IMR-90 (cell line): ENCODE measurements at regions not wholly inside any gene's neighbourhood (a gene's known extent, or its start where the extent isn't known, plus 50 kb on each side); places are given as distances from the start of the nearest gene placed in this dataset.

Source experiments
- ATAC-seq: fragments of 200-7000 bp; cut with Tn5 transposase; 2 replicates; pipeline ENCODE4 v1.9.1; 2020; ENCODE audit warnings: low read depth, mild to moderate bottlenecking, moderate library complexity
- BruUV-seq: library from RNA; stranded (reverse); fragments of 400-500 nt; replicated peaks from 2 replicates; lab custom pipeline; 2021; lab: Mats Ljungman, UMichigan
- CTCF ChIA-PET: fragments of 300-600 bp; formaldehyde crosslinking; extraction: SDS; loops from one replicate; lab custom pipeline; 2021; ENCODE audit warnings: antibody characterized with exemption; lab: Yijun Ruan, JAX
- POLR2A ChIA-PET: fragments of 300-600 bp; sonication (Branson Sonifier 250); formaldehyde crosslinking; loops from one replicate; lab custom pipeline; 2022; ENCODE audit warnings: antibody characterized with exemption; ENCODE audit not compliant: unreplicated experiment; lab: Charles Lee
- DNase-seq: peaks from one replicate; pipeline ENCODE4 v3.0.0; 2013
- H2AFZ ChIP-seq: replicated peaks from 2 replicates; pipeline ENCODE3; 2013; ENCODE audit warnings: low read length, mild to moderate bottlenecking; ENCODE audit not compliant: poor library complexity
- H2AK5ac ChIP-seq: 2 replicates; pipeline ENCODE4 v1.6.1; 2013; ENCODE audit warnings: low read depth, low read length, inconsistent platforms
- H2AK9ac ChIP-seq: replicated peaks from 2 replicates; pipeline ENCODE3; 2013; ENCODE audit warnings: mild to moderate bottlenecking, low read depth, low read length, moderate library complexity; ENCODE audit not compliant: poor library complexity
- H2BK120ac ChIP-seq: 2 replicates; pipeline ENCODE4 v1.6.1; 2013; ENCODE audit warnings: low read depth, low read length, inconsistent platforms
- H2BK15ac ChIP-seq: 3 replicates; pipeline ENCODE4 v1.6.1; 2013; ENCODE audit warnings: low read depth, low read length, inconsistent platforms
- H2BK20ac ChIP-seq: 2 replicates; pipeline ENCODE4 v1.6.1; 2013; ENCODE audit warnings: low read depth, mild to moderate bottlenecking, inconsistent platforms, low read length, moderate library complexity
- H2BK5ac ChIP-seq: 2 replicates; pipeline ENCODE4 v1.6.1; 2013; ENCODE audit warnings: mild to moderate bottlenecking, low read depth, low read length, inconsistent platforms; ENCODE audit not compliant: poor library complexity, severe bottlenecking
- H3K14ac ChIP-seq: replicated peaks from 2 replicates; pipeline ENCODE4 v1.6.1; 2013; ENCODE audit warnings: low read depth, low read length, inconsistent platforms
- H3K18ac ChIP-seq: 2 replicates; pipeline ENCODE4 v1.6.1; 2013; ENCODE audit warnings: low read depth, low read length, control low read depth
- H3K23ac ChIP-seq: 2 replicates; pipeline ENCODE4 v1.6.1; 2013; ENCODE audit warnings: low read depth, low read length, inconsistent platforms
- H3K27ac ChIP-seq: 2 replicates; pipeline ENCODE4 v1.5.1; 2013; ENCODE audit warnings: mild to moderate bottlenecking, control low read depth, low read length; ENCODE audit not compliant: insufficient read depth
- H3K27me3 ChIP-seq: 2 replicates; pipeline ENCODE4 v1.6.1; 2013; ENCODE audit warnings: low read length; ENCODE audit not compliant: control insufficient read depth, insufficient read depth
- H3K36me3 ChIP-seq: 2 replicates; pipeline ENCODE4 v1.6.1; 2013; ENCODE audit warnings: low read length, mixed read lengths; ENCODE audit not compliant: control insufficient read depth, insufficient read depth
- H3K4ac ChIP-seq: 2 replicates; pipeline ENCODE4 v1.6.1; 2013; ENCODE audit warnings: low read depth, low read length, inconsistent platforms
- H3K4me1 ChIP-seq: 2 replicates; pipeline ENCODE4 v1.6.1; 2013; ENCODE audit warnings: low read length, mixed read lengths; ENCODE audit not compliant: control insufficient read depth, insufficient read depth
- H3K4me2 ChIP-seq: 2 replicates; pipeline ENCODE4 v1.6.1; 2013; ENCODE audit warnings: low read depth, mild to moderate bottlenecking, control low read depth, low read length, moderate library complexity
- H3K4me3 ChIP-seq: 2 replicates; pipeline ENCODE4 v1.5.1; 2013; ENCODE audit warnings: low read depth, mild to moderate bottlenecking, control low read depth, low read length, moderate library complexity; ENCODE audit not compliant: insufficient read depth
- H3K56ac ChIP-seq: 2 replicates; pipeline ENCODE4 v1.6.1; 2013; ENCODE audit warnings: low read length, inconsistent platforms; ENCODE audit not compliant: insufficient read depth; ENCODE audit errors: extremely low read depth
- H3K79me1 ChIP-seq, 2 experiments: 2 replicates each; pipeline ENCODE4 v1.6.1; 2013; ENCODE audit warnings: low read length in 2 of 2, inconsistent platforms in 1 of 2, low read depth in 1 of 2
- H3K9ac ChIP-seq: 2 replicates; pipeline ENCODE4 v1.6.1; 2013; ENCODE audit warnings: low read depth, low read length, control low read depth
- H3K9me1 ChIP-seq: 2 replicates; pipeline ENCODE4 v1.6.1; 2013; ENCODE audit warnings: low read length, inconsistent platforms; ENCODE audit not compliant: insufficient read depth
- H3K9me3 ChIP-seq: 2 replicates; pipeline ENCODE4 v1.6.1; 2013; ENCODE audit warnings: low read length; ENCODE audit not compliant: control insufficient read depth, insufficient read depth
- H4K20me1 ChIP-seq: 2 replicates; pipeline ENCODE4 v1.6.1; 2013; ENCODE audit warnings: low read length, inconsistent platforms; ENCODE audit not compliant: insufficient read depth
- H4K5ac ChIP-seq: 2 replicates; pipeline ENCODE4 v1.6.1; 2013; ENCODE audit warnings: mild to moderate bottlenecking, low read depth, low read length, control low read depth
- H4K8ac ChIP-seq, 2 experiments: 2 replicates each; pipeline ENCODE4 v1.6.1; 2013; ENCODE audit warnings: low read depth in 2 of 2, low read length in 2 of 2, control low read depth in 1 of 2, inconsistent platforms in 1 of 2
- H4K91ac ChIP-seq: 2 replicates; pipeline ENCODE4 v1.6.1; 2013; ENCODE audit warnings: low read depth, low read length, inconsistent platforms; ENCODE audit not compliant: insufficient read depth
- BHLHE40 ChIP-seq: fragments of 150-350 bp; IDR thresholded peaks from 2 replicates; pipeline ENCODE4 v1.6.1; 2016; ENCODE audit warnings: mild to moderate bottlenecking, low read depth, low read length
- CEBPB ChIP-seq: IDR thresholded peaks from 2 replicates; pipeline ENCODE4 v1.6.1; 2012; ENCODE audit warnings: low read depth, low read length, improper control_type of control experiment
- CHD1 ChIP-seq: IDR thresholded peaks from 2 replicates; pipeline ENCODE4 v1.6.1; 2012; ENCODE audit warnings: low read depth, low read length, improper control_type of control experiment
- FOS ChIP-seq: fragments of 150-350 bp; IDR thresholded peaks from 2 replicates; pipeline ENCODE4 v1.6.1; 2016; ENCODE audit warnings: low read depth, low read length
- MAFK ChIP-seq: IDR thresholded peaks from 2 replicates; pipeline ENCODE4 v1.6.1; 2012; ENCODE audit warnings: low read depth, low read length, improper control_type of control experiment
- MAZ ChIP-seq: IDR thresholded peaks from 2 replicates; pipeline ENCODE4 v1.6.1; 2012; ENCODE audit warnings: low read depth, mild to moderate bottlenecking, low read length, improper control_type of control experiment, moderate library complexity, borderline replicate concordance
- MXI1 ChIP-seq: IDR thresholded peaks from 2 replicates; pipeline ENCODE4 v1.6.1; 2012; ENCODE audit warnings: low read depth, mild to moderate bottlenecking, low read length, moderate library complexity, borderline replicate concordance
- NFE2L2 ChIP-seq: fragments of 150-350 bp; IDR thresholded peaks from 2 replicates; pipeline ENCODE4 v1.6.1; 2016; ENCODE audit warnings: low read depth, mild to moderate bottlenecking, low read length
- POLR2A ChIP-seq: IDR thresholded peaks from 2 replicates; pipeline ENCODE4 v1.6.1; 2012; ENCODE audit warnings: mild to moderate bottlenecking, low read depth, low read length
- RAD21 ChIP-seq: IDR thresholded peaks from 2 replicates; pipeline ENCODE4 v1.6.1; 2012; ENCODE audit warnings: low read length, improper control_type of control experiment
- RCOR1 ChIP-seq: IDR thresholded peaks from 2 replicates; pipeline ENCODE4 v1.6.1; 2012; ENCODE audit warnings: mild to moderate bottlenecking, low read length, improper control_type of control experiment; ENCODE audit not compliant: insufficient replicate concordance
- RFX5 ChIP-seq: IDR thresholded peaks from 2 replicates; pipeline ENCODE4 v1.8.0; 2012; ENCODE audit warnings: low read depth, mild to moderate bottlenecking, low read length, moderate library complexity
- SMC3 ChIP-seq: fragments of 150-350 bp; IDR thresholded peaks from 2 replicates; pipeline ENCODE4 v1.6.1; 2016; ENCODE audit warnings: low read depth, mild to moderate bottlenecking, antibody characterized with exemption, low read length, moderate library complexity
- WGBS, 2 experiments: methylation state at CpG; one replicate each; pipeline versions ENCODE4 v1.1.5 to v1.1.7; 2013; ENCODE audit warnings: missing lambda C conversion rate in 2 of 2; ENCODE audit not compliant: insufficient read length in 1 of 2; ENCODE audit errors: extremely low coverage in 2 of 2; 5-methylcytosine and 5-hydroxymethylcytosine counted together
- dilution Hi-C: fragments of 300-500 bp; cut with HindIII; formaldehyde crosslinking; loops from one replicate; pipeline ENCODE4 v1.14.3; 2018; ENCODE audit warnings: low sequenced_read_pairs; ENCODE audit not compliant: unreplicated experiment
- in situ Hi-C: fragments of 300-500 bp; cut with MboI; formaldehyde crosslinking; loops from 3 replicates; pipeline ENCODE4 v1.14.3; 2019; ENCODE audit warnings: low sequenced_read_pairs, inconsistent platforms, mixed read lengths
- intact Hi-C: fragments of 100-400 bp; cut with micrococcal nuclease; formaldehyde crosslinking; loops from 2 replicates; pipeline ENCODE4 v1.10.0; 2022
- TF ChIP-seq, protein P1 (sequence below): conservative IDR thresholded peaks from 2 replicates; pipeline ENCODE4 v1.5.1; 2012; ENCODE audit warnings: mild to moderate bottlenecking, low read depth, low read length, improper control_type of control experiment
- TF ChIP-seq, protein P2 (sequence below): fragments of 150-350 bp; IDR thresholded peaks from 2 replicates; pipeline ENCODE4 v1.6.1; 2016; ENCODE audit warnings: low read depth, mild to moderate bottlenecking, low read length, moderate library complexity, borderline replicate concordance
- TF ChIP-seq, protein P3 (sequence below): fragments of 150-350 bp; IDR thresholded peaks from 2 replicates; pipeline ENCODE4 v1.6.1; 2017; ENCODE audit warnings: mild to moderate bottlenecking, antibody characterized with exemption, low read length, low read depth

DNA sequence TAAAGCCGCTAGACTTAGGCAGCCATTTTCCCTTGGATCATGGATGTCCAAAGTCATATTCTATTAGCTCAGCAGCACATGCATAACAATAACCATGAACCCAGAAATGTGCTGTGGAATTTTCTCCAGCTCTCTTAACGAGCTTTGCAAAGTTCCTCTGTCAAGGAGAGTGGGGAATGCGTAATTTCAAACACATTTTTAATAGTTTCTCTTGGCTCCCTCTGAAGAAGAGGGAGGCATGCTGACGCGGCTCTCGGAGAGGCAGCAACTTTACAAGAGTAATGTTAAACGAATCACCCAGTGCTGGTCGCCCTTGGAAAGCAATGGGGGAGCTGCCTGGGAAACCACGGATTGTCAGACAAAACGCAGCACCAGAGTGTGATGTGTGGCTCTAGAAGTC is 114.8 kb downstream of the RAB18 start:
- Histone ChIP-seq H4K8ac (no peak overlapping the region), H3K56ac (no peak overlapping the region), H3K9me3 (no peaks in the 10 kb centered on the region), H2AFZ (no peak overlapping the region), H2BK5ac (no peak overlapping the region), H3K23ac (no peak overlapping the region), H2AK5ac (no peak overlapping the region), H2BK20ac (no peak overlapping the region), H2BK120ac (no peak overlapping the region), H4K91ac (no peak overlapping the region), H3K27ac (no peak overlapping the region), H4K20me1 (no peaks in the 10 kb centered on the region), H3K9ac (no peak overlapping the region), H3K9me1 (no peaks in the 10 kb centered on the region), H3K14ac (no peak overlapping the region), H2AK9ac (no peak overlapping the region), H3K4me3 (no peak overlapping the region), H4K5ac (no peak overlapping the region), H3K4me2 (no peak overlapping the region), H3K79me1 (no peaks in the 10 kb centered on the region), H3K18ac (no peak overlapping the region), H3K27me3 (peaks cover 6% of the 10 kb centered on the region), H3K36me3 (no peaks in the 10 kb centered on the region), H3K4ac (no peak overlapping the region), H3K4me1 (peaks cover 12% of the 10 kb centered on the region), H2BK15ac (no peak overlapping the region)
- intact Hi-C loops: no loop called here
- ChIA-PET CTCF (no interaction called here), POLR2A (no interaction called here)
- BruUV-seq: no TSS peak
- dilution Hi-C loops: no loop called here
- in situ Hi-C loops: no loop called here
- ATAC-seq: no peak
- no CpG with 5 or more reads among the region's 10 CpGs for WGBS, 2 experiments
- no peak for DNase-seq
- TF ChIP-seq RFX5 (no peak), MAZ (no peak), FOS (no peak), RAD21 (no peak), NFE2L2 (no peak), RCOR1 (no peak), CHD1 (no peak), POLR2A (no peak), CEBPB (no peak), BHLHE40 (no peak), MXI1 (no peak), SMC3 (no peak), MAFK (no peak)
- TF ChIP-seq, protein P1, sequence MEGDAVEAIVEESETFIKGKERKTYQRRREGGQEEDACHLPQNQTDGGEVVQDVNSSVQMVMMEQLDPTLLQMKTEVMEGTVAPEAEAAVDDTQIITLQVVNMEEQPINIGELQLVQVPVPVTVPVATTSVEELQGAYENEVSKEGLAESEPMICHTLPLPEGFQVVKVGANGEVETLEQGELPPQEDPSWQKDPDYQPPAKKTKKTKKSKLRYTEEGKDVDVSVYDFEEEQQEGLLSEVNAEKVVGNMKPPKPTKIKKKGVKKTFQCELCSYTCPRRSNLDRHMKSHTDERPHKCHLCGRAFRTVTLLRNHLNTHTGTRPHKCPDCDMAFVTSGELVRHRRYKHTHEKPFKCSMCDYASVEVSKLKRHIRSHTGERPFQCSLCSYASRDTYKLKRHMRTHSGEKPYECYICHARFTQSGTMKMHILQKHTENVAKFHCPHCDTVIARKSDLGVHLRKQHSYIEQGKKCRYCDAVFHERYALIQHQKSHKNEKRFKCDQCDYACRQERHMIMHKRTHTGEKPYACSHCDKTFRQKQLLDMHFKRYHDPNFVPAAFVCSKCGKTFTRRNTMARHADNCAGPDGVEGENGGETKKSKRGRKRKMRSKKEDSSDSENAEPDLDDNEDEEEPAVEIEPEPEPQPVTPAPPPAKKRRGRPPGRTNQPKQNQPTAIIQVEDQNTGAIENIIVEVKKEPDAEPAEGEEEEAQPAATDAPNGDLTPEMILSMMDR: no peak
- TF ChIP-seq, protein P2, sequence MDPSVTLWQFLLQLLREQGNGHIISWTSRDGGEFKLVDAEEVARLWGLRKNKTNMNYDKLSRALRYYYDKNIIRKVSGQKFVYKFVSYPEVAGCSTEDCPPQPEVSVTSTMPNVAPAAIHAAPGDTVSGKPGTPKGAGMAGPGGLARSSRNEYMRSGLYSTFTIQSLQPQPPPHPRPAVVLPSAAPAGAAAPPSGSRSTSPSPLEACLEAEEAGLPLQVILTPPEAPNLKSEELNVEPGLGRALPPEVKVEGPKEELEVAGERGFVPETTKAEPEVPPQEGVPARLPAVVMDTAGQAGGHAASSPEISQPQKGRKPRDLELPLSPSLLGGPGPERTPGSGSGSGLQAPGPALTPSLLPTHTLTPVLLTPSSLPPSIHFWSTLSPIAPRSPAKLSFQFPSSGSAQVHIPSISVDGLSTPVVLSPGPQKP: no peak
- TF ChIP-seq, protein P3, sequence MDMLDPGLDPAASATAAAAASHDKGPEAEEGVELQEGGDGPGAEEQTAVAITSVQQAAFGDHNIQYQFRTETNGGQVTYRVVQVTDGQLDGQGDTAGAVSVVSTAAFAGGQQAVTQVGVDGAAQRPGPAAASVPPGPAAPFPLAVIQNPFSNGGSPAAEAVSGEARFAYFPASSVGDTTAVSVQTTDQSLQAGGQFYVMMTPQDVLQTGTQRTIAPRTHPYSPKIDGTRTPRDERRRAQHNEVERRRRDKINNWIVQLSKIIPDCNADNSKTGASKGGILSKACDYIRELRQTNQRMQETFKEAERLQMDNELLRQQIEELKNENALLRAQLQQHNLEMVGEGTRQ: no peak
